ENCODE measurements at regions not wholly inside any gene's neighbourhood (a gene's known extent, or its start where the extent isn't known, plus 50 kb on each side); places are given as distances from the start of the nearest gene placed in this dataset.

GRCh38 chr4:15343581-15343980 lies 84.3 kb upstream of the C1QTNF7 start:
- Histone ChIP-seq H3K4me3 (ENCODE audit: low read depth, low read length) (no peak overlapping the region), H3K27me3 (ENCODE audit: insufficient read depth, low read depth, severe bottlenecking) (no peaks in the 10 kb centered on the region), H3K9me3 (ENCODE audit: severe bottlenecking) (no peaks in the 10 kb centered on the region), H3K27ac (no peak overlapping the region), H3K36me3 (no peaks in the 10 kb centered on the region)
- DNase-seq, result no peak
- TF ChIP-seq CTCF (IDR thresholded peaks at IDR 0.05; ENCODE audit: low read depth, low read length), result no peak

GRCh38 chr4:15344041-15344440 lies 83.8 kb upstream of the C1QTNF7 start:
- Histone ChIP-seq H3K9me3 (ENCODE audit: severe bottlenecking) (no peaks in the 10 kb centered on the region), H3K27me3 (ENCODE audit: insufficient read depth, low read depth, severe bottlenecking) (no peaks in the 10 kb centered on the region), H3K36me3 (no peaks in the 10 kb centered on the region), H3K27ac (no peak overlapping the region), H3K4me3 (ENCODE audit: low read depth, low read length) (no peak overlapping the region)
- no peak for TF ChIP-seq CTCF (IDR thresholded peaks at IDR 0.05; ENCODE audit: low read depth, low read length)
- no peak for DNase-seq

GRCh38 chr4:15345134-15345533 lies 82.7 kb upstream of the C1QTNF7 start:
- no peak overlapping the region for H3K4me3 ChIP-seq (ENCODE audit: low read depth, low read length)
- no peak for TF ChIP-seq CTCF (IDR thresholded peaks at IDR 0.05; ENCODE audit: low read depth, low read length)
- no peak for DNase-seq
- no peak overlapping the region for H3K27ac ChIP-seq
- H3K9me3 ChIP-seq (ENCODE audit: severe bottlenecking), result no peaks in the 10 kb centered on the region
- H3K36me3 ChIP-seq, result no peaks in the 10 kb centered on the region
- H3K27me3 ChIP-seq (ENCODE audit: insufficient read depth, low read depth, severe bottlenecking), result no peaks in the 10 kb centered on the region

GRCh38 chr4:15348236-15348635 lies 79.6 kb upstream of the C1QTNF7 start:
- DNase-seq, result no peak
- Histone ChIP-seq H3K4me3 (ENCODE audit: low read depth, low read length) (no peak overlapping the region), H3K27me3 (ENCODE audit: insufficient read depth, low read depth, severe bottlenecking) (no peaks in the 10 kb centered on the region), H3K36me3 (no peaks in the 10 kb centered on the region), H3K9me3 (ENCODE audit: severe bottlenecking) (no peaks in the 10 kb centered on the region), H3K27ac (no peak overlapping the region)
- TF ChIP-seq CTCF (IDR thresholded peaks at IDR 0.05; ENCODE audit: low read depth, low read length), result no peak

- Histone ChIP-seq H3K9me3 (ENCODE audit: severe bottlenecking) (no peaks in the 10 kb centered on the region), H3K27ac (no peak overlapping the region), H3K4me3 (ENCODE audit: low read depth, low read length) (no peak overlapping the region), H3K36me3 (no peaks in the 10 kb centered on the region), H3K27me3 (ENCODE audit: insufficient read depth, low read depth, severe bottlenecking) (no peaks in the 10 kb centered on the region)
- DNase-seq, result no peak
- no peak for TF ChIP-seq CTCF (IDR thresholded peaks at IDR 0.05; ENCODE audit: low read depth, low read length)
Observed at GRCh38 chr4:15348695-15349094, 79.1 kb upstream of the C1QTNF7 start.

- TF ChIP-seq CTCF (IDR thresholded peaks at IDR 0.05; ENCODE audit: low read depth, low read length), result no peak
- H3K36me3 ChIP-seq, result no peaks in the 10 kb centered on the region
- no peak for DNase-seq
- H3K4me3 ChIP-seq (ENCODE audit: low read depth, low read length), result no peak overlapping the region
- no peaks in the 10 kb centered on the region for H3K27me3 ChIP-seq (ENCODE audit: insufficient read depth, low read depth, severe bottlenecking)
- H3K9me3 ChIP-seq (ENCODE audit: severe bottlenecking), result no peaks in the 10 kb centered on the region
- no peak overlapping the region for H3K27ac ChIP-seq
Observed at GRCh38 chr4:15349531-15349935, 78.3 kb upstream of the C1QTNF7 start.

Measured in WERI-Rb-1 (cell line).